IMR-90 (cell line): ENCODE measurements at regions not wholly inside any gene's neighbourhood (a gene's known extent, or its start where the extent isn't known, plus 50 kb on each side); places are given as distances from the start of the nearest gene placed in this dataset.

Source experiments
- FOS ChIP-seq: fragments of 150-350 bp; IDR thresholded peaks from 2 replicates; pipeline ENCODE4 v1.6.1; 2016; ENCODE audit warnings: low read depth, low read length
- MAFK ChIP-seq: IDR thresholded peaks from 2 replicates; pipeline ENCODE4 v1.6.1; 2012; ENCODE audit warnings: low read depth, low read length, improper control_type of control experiment
- MAZ ChIP-seq: IDR thresholded peaks from 2 replicates; pipeline ENCODE4 v1.6.1; 2012; ENCODE audit warnings: low read depth, mild to moderate bottlenecking, low read length, improper control_type of control experiment, moderate library complexity, borderline replicate concordance
- NFE2L2 ChIP-seq: fragments of 150-350 bp; IDR thresholded peaks from 2 replicates; pipeline ENCODE4 v1.6.1; 2016; ENCODE audit warnings: low read depth, mild to moderate bottlenecking, low read length
- POLR2A ChIP-seq: IDR thresholded peaks from 2 replicates; pipeline ENCODE4 v1.6.1; 2012; ENCODE audit warnings: mild to moderate bottlenecking, low read depth, low read length
- RFX5 ChIP-seq: IDR thresholded peaks from 2 replicates; pipeline ENCODE4 v1.8.0; 2012; ENCODE audit warnings: low read depth, mild to moderate bottlenecking, low read length, moderate library complexity
- SMC3 ChIP-seq: fragments of 150-350 bp; IDR thresholded peaks from 2 replicates; pipeline ENCODE4 v1.6.1; 2016; ENCODE audit warnings: low read depth, mild to moderate bottlenecking, antibody characterized with exemption, low read length, moderate library complexity
- TF ChIP-seq, protein P1 (sequence below): conservative IDR thresholded peaks from 2 replicates; pipeline ENCODE4 v1.5.1; 2012; ENCODE audit warnings: mild to moderate bottlenecking, low read depth, low read length, improper control_type of control experiment
- TF ChIP-seq, protein P2 (sequence below): fragments of 150-350 bp; IDR thresholded peaks from 2 replicates; pipeline ENCODE4 v1.6.1; 2017; ENCODE audit warnings: mild to moderate bottlenecking, antibody characterized with exemption, low read length, low read depth

DNA sequence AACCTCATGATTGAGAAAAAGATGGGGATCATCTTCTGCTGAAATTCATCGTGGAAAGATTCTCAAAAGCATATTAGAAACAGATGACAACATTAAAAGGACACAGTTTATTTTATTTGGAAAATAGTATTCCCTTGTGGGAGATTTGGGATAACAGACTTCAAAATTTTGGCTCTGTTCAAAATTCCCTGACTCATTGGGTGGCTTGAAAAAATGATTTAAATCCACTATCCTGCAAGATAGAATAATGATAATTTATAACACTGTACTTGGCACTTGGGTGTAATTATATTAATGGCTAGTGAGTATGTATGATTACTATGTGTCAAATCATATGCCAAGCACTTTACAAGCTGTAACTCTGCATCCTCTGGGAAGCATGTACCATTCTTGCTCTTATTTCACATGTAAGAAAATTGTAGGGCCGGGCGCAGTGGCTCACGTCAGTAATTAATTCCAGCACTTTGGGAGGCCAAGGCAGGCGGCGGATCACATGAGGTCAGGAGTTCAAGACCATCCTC, 128.8 kb downstream of the LMNTD1 start:
- TF ChIP-seq, protein P1, sequence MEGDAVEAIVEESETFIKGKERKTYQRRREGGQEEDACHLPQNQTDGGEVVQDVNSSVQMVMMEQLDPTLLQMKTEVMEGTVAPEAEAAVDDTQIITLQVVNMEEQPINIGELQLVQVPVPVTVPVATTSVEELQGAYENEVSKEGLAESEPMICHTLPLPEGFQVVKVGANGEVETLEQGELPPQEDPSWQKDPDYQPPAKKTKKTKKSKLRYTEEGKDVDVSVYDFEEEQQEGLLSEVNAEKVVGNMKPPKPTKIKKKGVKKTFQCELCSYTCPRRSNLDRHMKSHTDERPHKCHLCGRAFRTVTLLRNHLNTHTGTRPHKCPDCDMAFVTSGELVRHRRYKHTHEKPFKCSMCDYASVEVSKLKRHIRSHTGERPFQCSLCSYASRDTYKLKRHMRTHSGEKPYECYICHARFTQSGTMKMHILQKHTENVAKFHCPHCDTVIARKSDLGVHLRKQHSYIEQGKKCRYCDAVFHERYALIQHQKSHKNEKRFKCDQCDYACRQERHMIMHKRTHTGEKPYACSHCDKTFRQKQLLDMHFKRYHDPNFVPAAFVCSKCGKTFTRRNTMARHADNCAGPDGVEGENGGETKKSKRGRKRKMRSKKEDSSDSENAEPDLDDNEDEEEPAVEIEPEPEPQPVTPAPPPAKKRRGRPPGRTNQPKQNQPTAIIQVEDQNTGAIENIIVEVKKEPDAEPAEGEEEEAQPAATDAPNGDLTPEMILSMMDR: no peak
- no peak for TF ChIP-seq SMC3
- no peak for TF ChIP-seq MAZ
- TF ChIP-seq, protein P2, sequence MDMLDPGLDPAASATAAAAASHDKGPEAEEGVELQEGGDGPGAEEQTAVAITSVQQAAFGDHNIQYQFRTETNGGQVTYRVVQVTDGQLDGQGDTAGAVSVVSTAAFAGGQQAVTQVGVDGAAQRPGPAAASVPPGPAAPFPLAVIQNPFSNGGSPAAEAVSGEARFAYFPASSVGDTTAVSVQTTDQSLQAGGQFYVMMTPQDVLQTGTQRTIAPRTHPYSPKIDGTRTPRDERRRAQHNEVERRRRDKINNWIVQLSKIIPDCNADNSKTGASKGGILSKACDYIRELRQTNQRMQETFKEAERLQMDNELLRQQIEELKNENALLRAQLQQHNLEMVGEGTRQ: no peak
- TF ChIP-seq NFE2L2: no peak
- TF ChIP-seq RFX5: no peak
- no peak for TF ChIP-seq FOS
- no peak for TF ChIP-seq POLR2A
- TF ChIP-seq MAFK: no peak
